HL-60 (cell line): ENCODE measurements at regions not wholly inside any gene's neighbourhood (a gene's known extent, or its start where the extent isn't known, plus 50 kb on each side); places are given as distances from the start of the nearest gene placed in this dataset.

ENCODE experiments used
- GABPA ChIP-seq: IDR thresholded peaks from 2 replicates; pipeline ENCODE4 v1.6.1; 2012; ENCODE audit warnings: low read depth
- POLR2AphosphoS5 ChIP-seq: IDR thresholded peaks from 2 replicates; pipeline ENCODE4 v1.6.1; 2012; ENCODE audit warnings: low read depth
- REST ChIP-seq: IDR thresholded peaks from 2 replicates; pipeline ENCODE4 v1.6.1; 2012; ENCODE audit warnings: low read depth; ENCODE audit not compliant: insufficient replicate concordance
- SPI1 ChIP-seq: IDR thresholded peaks from 2 replicates; pipeline ENCODE4 v1.6.1; 2012; ENCODE audit warnings: low read depth, mild to moderate bottlenecking, borderline replicate concordance
- TF ChIP-seq, protein P1 (sequence below): IDR thresholded peaks from one replicate; pipeline ENCODE4 v1.5.1; 2011; ENCODE audit warnings: low read length, control low read depth, inconsistent platforms; ENCODE audit not compliant: insufficient read depth

DNA sequence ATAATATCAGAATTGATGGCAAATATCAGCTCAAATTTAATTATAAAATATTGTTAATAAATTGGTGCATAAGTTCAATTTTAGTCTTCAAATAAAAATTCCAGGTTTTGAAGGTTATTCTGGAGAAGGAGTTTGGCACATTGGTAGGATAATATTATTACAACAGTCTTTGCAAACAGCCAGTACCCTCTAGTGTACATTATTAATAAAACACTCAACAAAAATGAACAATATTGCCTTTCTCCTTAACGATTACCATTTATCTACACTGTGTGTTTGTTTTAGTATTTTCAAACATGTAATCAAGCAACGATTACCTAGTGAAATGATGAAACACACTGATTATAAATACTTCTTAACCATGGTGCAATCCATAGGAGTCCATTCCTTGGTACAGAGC lies 334.0 kb upstream of the FSIP2 start:
- TF ChIP-seq, protein P1, sequence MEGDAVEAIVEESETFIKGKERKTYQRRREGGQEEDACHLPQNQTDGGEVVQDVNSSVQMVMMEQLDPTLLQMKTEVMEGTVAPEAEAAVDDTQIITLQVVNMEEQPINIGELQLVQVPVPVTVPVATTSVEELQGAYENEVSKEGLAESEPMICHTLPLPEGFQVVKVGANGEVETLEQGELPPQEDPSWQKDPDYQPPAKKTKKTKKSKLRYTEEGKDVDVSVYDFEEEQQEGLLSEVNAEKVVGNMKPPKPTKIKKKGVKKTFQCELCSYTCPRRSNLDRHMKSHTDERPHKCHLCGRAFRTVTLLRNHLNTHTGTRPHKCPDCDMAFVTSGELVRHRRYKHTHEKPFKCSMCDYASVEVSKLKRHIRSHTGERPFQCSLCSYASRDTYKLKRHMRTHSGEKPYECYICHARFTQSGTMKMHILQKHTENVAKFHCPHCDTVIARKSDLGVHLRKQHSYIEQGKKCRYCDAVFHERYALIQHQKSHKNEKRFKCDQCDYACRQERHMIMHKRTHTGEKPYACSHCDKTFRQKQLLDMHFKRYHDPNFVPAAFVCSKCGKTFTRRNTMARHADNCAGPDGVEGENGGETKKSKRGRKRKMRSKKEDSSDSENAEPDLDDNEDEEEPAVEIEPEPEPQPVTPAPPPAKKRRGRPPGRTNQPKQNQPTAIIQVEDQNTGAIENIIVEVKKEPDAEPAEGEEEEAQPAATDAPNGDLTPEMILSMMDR = no peak
- TF ChIP-seq REST = no peak
- TF ChIP-seq POLR2AphosphoS5 = no peak
- TF ChIP-seq SPI1 = no peak
- TF ChIP-seq GABPA = no peak
